Neural progenitor cell (in vitro differentiated cells): ENCODE measurements at regions not wholly inside any gene's neighbourhood (a gene's known extent, or its start where the extent isn't known, plus 50 kb on each side); places are given as distances from the start of the nearest gene placed in this dataset.

Experiments used
- DNase-seq: peaks from one replicate; pipeline ENCODE4 v3.0.0-alpha.2; 2016; ENCODE audit warnings: low spot score
- H2AFZ ChIP-seq: fragments of 200-600 bp; sonication (generic); replicated peaks from 2 replicates; pipeline ENCODE4 v1.6.1; 2016; ENCODE audit warnings: antibody characterized with exemption
- H3F3A ChIP-seq: fragments of 200-600 bp; sonication (generic); 2 replicates; pipeline ENCODE4 v1.6.1; 2016; ENCODE audit warnings: antibody characterized with exemption, low read depth
- H3K27ac ChIP-seq: fragments of 200-600 bp; sonication (generic); 2 replicates; pipeline ENCODE4 v1.5.1; 2016; ENCODE audit warnings: mild to moderate bottlenecking
- H3K27me3 ChIP-seq: fragments of 200-600 bp; sonication (generic); 2 replicates; pipeline ENCODE4 v1.6.1; 2016; ENCODE audit warnings: mild to moderate bottlenecking, moderate library complexity
- H3K36me3 ChIP-seq: fragments of 200-600 bp; sonication (generic); 2 replicates; pipeline ENCODE4 v1.5.1; 2016
- H3K4me1 ChIP-seq: fragments of 200-600 bp; sonication (generic); 2 replicates; pipeline ENCODE4 v1.6.1; 2016; ENCODE audit warnings: mixed run types
- H3K4me2 ChIP-seq: fragments of 200-600 bp; sonication (generic); 2 replicates; pipeline ENCODE4 v1.6.1; 2016
- H3K4me3 ChIP-seq: fragments of 200-600 bp; sonication (generic); 2 replicates; pipeline ENCODE4 v1.5.1; 2016
- H3K79me2 ChIP-seq: fragments of 200-600 bp; sonication (generic); 2 replicates; pipeline ENCODE4 v1.6.1; 2016; ENCODE audit warnings: low read depth
- H3K9ac ChIP-seq: fragments of 200-600 bp; sonication (generic); 2 replicates; pipeline ENCODE4 v1.6.1; 2016
- H3K9me3 ChIP-seq: fragments of 200-600 bp; sonication (generic); 2 replicates; pipeline ENCODE4 v1.5.1; 2016; ENCODE audit warnings: low read depth
- H4K20me1 ChIP-seq: fragments of 200-600 bp; sonication (generic); 2 replicates; pipeline ENCODE4 v1.6.1; 2016; ENCODE audit warnings: low read depth
- H3K27ac Mint-ChIP-seq: 3 replicates; pipeline ENCODE4 v1.8.0; 2021; ENCODE audit warnings: mixed read lengths
- H3K27me3 Mint-ChIP-seq: 2 replicates; pipeline ENCODE4 v1.8.0; 2022; ENCODE audit warnings: low read depth, mild to moderate bottlenecking, inconsistent platforms, moderate library complexity, mixed read lengths; ENCODE audit not compliant: insufficient read depth
- H3K36me3 Mint-ChIP-seq: 3 replicates; pipeline ENCODE4 v1.8.0; 2021; ENCODE audit warnings: mixed read lengths
- H3K4me1 Mint-ChIP-seq: 3 replicates; pipeline ENCODE4 v1.8.0; 2021; ENCODE audit warnings: mixed read lengths
- H3K4me3 Mint-ChIP-seq: 3 replicates; pipeline ENCODE4 v1.8.0; 2021; ENCODE audit warnings: mild to moderate bottlenecking, moderate library complexity, mixed read lengths
- H3K9me3 Mint-ChIP-seq: 3 replicates; pipeline ENCODE4 v1.8.0; 2020; ENCODE audit warnings: mixed read lengths
- EZH2 ChIP-seq: fragments of 200-600 bp; sonication (generic); IDR thresholded peaks from 2 replicates; pipeline ENCODE4 v1.6.1; 2017; ENCODE audit warnings: antibody characterized with exemption, mild to moderate bottlenecking, moderate library complexity
- EZH2phosphoT487 ChIP-seq: fragments of 200-600 bp; sonication (generic); IDR thresholded peaks from 2 replicates; pipeline ENCODE4 v1.6.1; 2017; ENCODE audit warnings: antibody characterized with exemption
- TF ChIP-seq, protein P1 (sequence below): fragments of 200-600 bp; sonication (generic); IDR thresholded peaks from 2 replicates; pipeline ENCODE4 v1.5.1; 2017; ENCODE audit warnings: antibody characterized with exemption, mild to moderate bottlenecking

DNA sequence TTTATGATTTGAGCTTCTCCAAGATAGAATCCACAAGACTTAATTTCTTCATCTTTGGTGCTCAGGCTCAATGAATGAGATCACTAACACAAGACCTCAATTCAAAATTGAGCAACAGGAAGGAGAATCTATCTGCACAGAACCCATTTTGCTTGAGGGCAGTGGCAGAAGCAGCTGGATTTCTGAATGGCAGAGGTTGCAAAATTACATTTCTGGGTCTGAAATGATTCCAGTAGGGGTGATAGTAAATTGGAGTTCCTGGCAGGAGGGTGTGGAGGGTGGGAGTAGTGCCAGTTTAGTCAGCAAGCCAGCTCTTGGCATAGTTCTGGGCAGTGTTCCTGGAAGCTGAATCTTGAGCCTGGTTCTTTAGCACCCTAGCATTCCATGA is 281.1 kb downstream of the SLC7A11 start:
- Mint-ChIP-seq H3K4me3 (no peak overlapping the region), H3K27me3 (no peaks in the 10 kb centered on the region), H3K4me1 (no peaks in the 10 kb centered on the region), H3K9me3 (no peaks in the 10 kb centered on the region), H3K36me3 (no peaks in the 10 kb centered on the region), H3K27ac (no peak overlapping the region)
- DNase-seq = no peak
- no peak overlapping the region for H2AFZ ChIP-seq
- no peaks in the 10 kb centered on the region for H3K36me3 ChIP-seq
- no peak overlapping the region for H3K4me3 ChIP-seq
- no peak overlapping the region for H3K27ac ChIP-seq
- no peaks in the 10 kb centered on the region for H3K4me1 ChIP-seq
- H3K4me2 ChIP-seq = no peak overlapping the region
- no peaks in the 10 kb centered on the region for H3F3A ChIP-seq
- H4K20me1 ChIP-seq = no peaks in the 10 kb centered on the region
- TF ChIP-seq EZH2 = no peak
- TF ChIP-seq EZH2phosphoT487 = no peak
- TF ChIP-seq, protein P1, sequence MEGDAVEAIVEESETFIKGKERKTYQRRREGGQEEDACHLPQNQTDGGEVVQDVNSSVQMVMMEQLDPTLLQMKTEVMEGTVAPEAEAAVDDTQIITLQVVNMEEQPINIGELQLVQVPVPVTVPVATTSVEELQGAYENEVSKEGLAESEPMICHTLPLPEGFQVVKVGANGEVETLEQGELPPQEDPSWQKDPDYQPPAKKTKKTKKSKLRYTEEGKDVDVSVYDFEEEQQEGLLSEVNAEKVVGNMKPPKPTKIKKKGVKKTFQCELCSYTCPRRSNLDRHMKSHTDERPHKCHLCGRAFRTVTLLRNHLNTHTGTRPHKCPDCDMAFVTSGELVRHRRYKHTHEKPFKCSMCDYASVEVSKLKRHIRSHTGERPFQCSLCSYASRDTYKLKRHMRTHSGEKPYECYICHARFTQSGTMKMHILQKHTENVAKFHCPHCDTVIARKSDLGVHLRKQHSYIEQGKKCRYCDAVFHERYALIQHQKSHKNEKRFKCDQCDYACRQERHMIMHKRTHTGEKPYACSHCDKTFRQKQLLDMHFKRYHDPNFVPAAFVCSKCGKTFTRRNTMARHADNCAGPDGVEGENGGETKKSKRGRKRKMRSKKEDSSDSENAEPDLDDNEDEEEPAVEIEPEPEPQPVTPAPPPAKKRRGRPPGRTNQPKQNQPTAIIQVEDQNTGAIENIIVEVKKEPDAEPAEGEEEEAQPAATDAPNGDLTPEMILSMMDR = no peak
- no peaks in the 10 kb centered on the region for H3K27me3 ChIP-seq
- no peaks in the 10 kb centered on the region for H3K9me3 ChIP-seq
- H3K79me2 ChIP-seq = no peaks in the 10 kb centered on the region
- no peak overlapping the region for H3K9ac ChIP-seq

GRCh38 chr4:137960371-137961050 is 281.6 kb downstream of the SLC7A11 start:
- Histone ChIP-seq H3F3A (no peaks in the 10 kb centered on the region), H3K4me2 (no peak overlapping the region), H4K20me1 (no peaks in the 10 kb centered on the region), H3K36me3 (no peaks in the 10 kb centered on the region), H3K9me3 (no peaks in the 10 kb centered on the region), H2AFZ (no peak overlapping the region), H3K27ac (no peak overlapping the region), H3K79me2 (no peaks in the 10 kb centered on the region), H3K9ac (no peak overlapping the region), H3K27me3 (no peaks in the 10 kb centered on the region), H3K4me1 (no peaks in the 10 kb centered on the region), H3K4me3 (no peak overlapping the region)
- H3K9me3 Mint-ChIP-seq = no peaks in the 10 kb centered on the region
- H3K4me1 Mint-ChIP-seq = no peaks in the 10 kb centered on the region
- DNase-seq = no peak
- H3K27ac Mint-ChIP-seq = no peak overlapping the region
- no peaks in the 10 kb centered on the region for H3K27me3 Mint-ChIP-seq
- no peaks in the 10 kb centered on the region for H3K36me3 Mint-ChIP-seq
- TF ChIP-seq, protein P1 = no peak
- TF ChIP-seq EZH2phosphoT487 = no peak
- TF ChIP-seq EZH2 = no peak
- no peak overlapping the region for H3K4me3 Mint-ChIP-seq

- DNase-seq = no peak
- H4K20me1 ChIP-seq = no peaks in the 10 kb centered on the region
- H3K4me3 ChIP-seq = no peak overlapping the region
- H3K27ac Mint-ChIP-seq = no peak overlapping the region
- H3K9me3 Mint-ChIP-seq = no peaks in the 10 kb centered on the region
- H3K4me2 ChIP-seq = no peak overlapping the region
- H3K4me3 Mint-ChIP-seq = no peak overlapping the region
- H3K36me3 Mint-ChIP-seq = no peaks in the 10 kb centered on the region
- H3K27ac ChIP-seq = no peak overlapping the region
- H2AFZ ChIP-seq = no peak overlapping the region
- TF ChIP-seq EZH2phosphoT487 (no peak), EZH2 (no peak)
- TF ChIP-seq, protein P1 = no peak
- H3F3A ChIP-seq = no peaks in the 10 kb centered on the region
- H3K27me3 Mint-ChIP-seq = no peaks in the 10 kb centered on the region
- no peaks in the 10 kb centered on the region for H3K9me3 ChIP-seq
- no peaks in the 10 kb centered on the region for H3K79me2 ChIP-seq
- no peak overlapping the region for H3K9ac ChIP-seq
- no peaks in the 10 kb centered on the region for H3K4me1 ChIP-seq
- H3K27me3 ChIP-seq = no peaks in the 10 kb centered on the region
- H3K36me3 ChIP-seq = no peaks in the 10 kb centered on the region
- no peaks in the 10 kb centered on the region for H3K4me1 Mint-ChIP-seq
Observed at GRCh38 chr4:137957806-137958205, 284.3 kb downstream of the SLC7A11 start.
